HAP-1 (cell line): ENCODE measurements at regions not wholly inside any gene's neighbourhood (a gene's known extent, or its start where the extent isn't known, plus 50 kb on each side); places are given as distances from the start of the nearest gene placed in this dataset.

Source experiments
- DNase-seq, 2 experiments: peaks; one replicate each; pipeline ENCODE4 v3.0.0-alpha.2; 2016 to 2020; ENCODE audit warnings: low spot score in 2 of 2
- H3K27me3 ChIP-seq: fragments of 250-450 bp; sonication (Bioruptor Pico); 2 replicates; pipeline ENCODE4 v1.5.1; 2020; ENCODE audit warnings: low read depth, mild to moderate bottlenecking, moderate library complexity
- H3K36me3 ChIP-seq: fragments of 250-450 bp; sonication (Bioruptor Pico); replicated peaks from 2 replicates; pipeline ENCODE4 v1.5.1; 2020; ENCODE audit warnings: mild to moderate bottlenecking
- H3K4me1 ChIP-seq: fragments of 250-450 bp; sonication (Bioruptor Pico); 2 replicates; pipeline ENCODE4 v1.5.1; 2020; ENCODE audit warnings: mild to moderate bottlenecking
- H3K4me3 ChIP-seq: fragments of 250-450 bp; sonication (Bioruptor Pico); 2 replicates; pipeline ENCODE4 v1.5.1; 2020; ENCODE audit warnings: mild to moderate bottlenecking, moderate library complexity
- H3K9me3 ChIP-seq: fragments of 250-450 bp; sonication (Bioruptor Pico); 2 replicates; pipeline ENCODE4 v1.5.1; 2020; ENCODE audit warnings: mild to moderate bottlenecking, moderate library complexity
- in situ Hi-C: fragments of 300-500 bp; cut with MboI; formaldehyde crosslinking; loops from 3 replicates; pipeline ENCODE4 v1.14.3; 2020; ENCODE audit warnings: low sequenced_read_pairs, inconsistent platforms, mixed read lengths

DNA sequence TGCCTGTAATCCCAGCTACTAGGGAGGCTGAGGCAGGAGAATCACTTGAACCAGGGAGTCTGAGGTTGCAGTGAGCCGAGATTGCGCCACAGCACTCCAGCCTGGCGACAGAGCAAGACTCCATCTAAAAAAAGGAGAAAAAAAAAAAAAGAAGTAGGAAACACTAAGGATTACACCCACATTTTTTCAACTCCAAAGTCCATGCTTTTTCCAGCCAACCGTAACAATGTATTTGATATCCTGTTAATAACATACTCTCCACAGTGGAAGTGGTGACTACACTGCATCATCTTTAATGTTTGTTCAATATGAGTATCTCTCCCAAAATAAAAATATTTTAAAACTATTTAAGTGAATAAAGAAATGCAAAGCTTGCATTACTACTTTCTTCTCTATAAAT lies 481.6 kb upstream of the ACVR2A start:
- H3K27me3 ChIP-seq, result no peaks in the 10 kb centered on the region
- H3K4me3 ChIP-seq, result no peak overlapping the region
- H3K4me1 ChIP-seq, result peaks cover 20% of the 10 kb centered on the region
- DNase-seq, result no peak
- H3K36me3 ChIP-seq, result 0 out of 2 replicates have a peak, but pooled peaks cover 4% of the 10 kb centered on the region
- in situ Hi-C loops, result no loop called here
- H3K9me3 ChIP-seq, result no peaks in the 10 kb centered on the region

DNA sequence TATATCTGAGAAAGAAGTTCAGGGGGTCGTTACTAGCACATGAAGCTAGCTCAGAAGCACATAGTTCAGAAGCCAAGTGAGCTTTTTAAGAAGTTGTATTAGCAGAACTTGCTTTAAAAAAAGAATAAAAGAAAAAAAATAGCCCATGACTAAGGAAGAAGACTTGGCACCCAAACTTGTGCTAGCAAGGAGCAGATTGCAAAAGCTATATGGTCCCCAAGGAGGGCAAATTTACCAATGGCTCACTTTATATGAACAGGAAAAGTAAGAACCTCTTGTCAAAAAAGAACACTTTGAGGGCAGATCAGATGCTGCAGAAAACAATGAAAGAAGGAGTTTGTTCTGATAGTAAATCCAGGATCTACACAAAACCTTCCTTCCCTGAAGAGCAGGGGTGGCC lies 486.5 kb upstream of the ACVR2A start:
- Histone ChIP-seq H3K27me3 (no peaks in the 10 kb centered on the region), H3K9me3 (no peaks in the 10 kb centered on the region), H3K4me1 (no peaks in the 10 kb centered on the region), H3K4me3 (no peak overlapping the region), H3K36me3 (no peaks in the 10 kb centered on the region)
- no peak for DNase-seq
- in situ Hi-C loops, result no loop called here

DNA sequence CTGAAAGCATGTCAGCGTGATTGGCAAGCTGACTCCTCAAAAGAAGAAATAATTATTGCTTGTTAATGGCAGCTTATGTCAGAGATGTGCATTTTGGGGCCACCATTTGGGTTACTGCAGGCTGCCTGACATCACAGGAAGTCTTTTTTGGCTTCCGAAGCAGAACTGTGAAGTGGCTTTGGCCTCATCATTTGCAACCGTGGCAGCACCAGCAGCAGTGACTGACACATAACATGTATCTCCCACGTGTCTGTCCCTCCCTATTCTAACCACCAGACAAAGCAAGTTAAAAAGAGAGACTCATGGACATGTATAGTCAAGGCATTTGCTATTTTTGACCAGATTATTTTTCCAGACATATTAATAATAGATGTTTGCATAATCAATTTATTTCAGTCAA lies 488.7 kb upstream of the ACVR2A start:
- in situ Hi-C loops, result no loop called here
- Histone ChIP-seq H3K36me3 (no peaks in the 10 kb centered on the region), H3K9me3 (no peaks in the 10 kb centered on the region), H3K27me3 (no peaks in the 10 kb centered on the region), H3K4me1 (no peaks in the 10 kb centered on the region), H3K4me3 (no peak overlapping the region)
- DNase-seq, result no peak

GRCh38 chr2:147355706-147356105 lies 489.1 kb upstream of the ACVR2A start:
- in situ Hi-C loops, result no loop called here
- Histone ChIP-seq H3K4me1 (no peaks in the 10 kb centered on the region), H3K4me3 (no peak overlapping the region), H3K36me3 (no peaks in the 10 kb centered on the region), H3K9me3 (no peaks in the 10 kb centered on the region), H3K27me3 (no peaks in the 10 kb centered on the region)
- DNase-seq, result no peak

DNA sequence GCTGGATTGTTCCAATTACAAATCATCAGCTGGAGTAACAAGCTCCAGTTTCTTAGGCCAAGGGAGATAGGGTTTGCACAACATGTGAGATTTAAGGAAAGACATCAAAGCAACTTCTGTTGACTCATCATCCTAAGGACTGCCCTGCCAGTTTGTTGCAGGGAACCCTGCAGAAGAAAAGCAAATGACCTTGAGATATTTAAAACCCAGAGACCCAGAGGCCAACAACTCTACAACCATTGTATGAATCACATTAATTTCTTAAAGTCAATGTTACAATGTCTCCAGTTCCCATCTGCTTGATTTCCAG lies 491.8 kb upstream of the ACVR2A start:
- no peaks in the 10 kb centered on the region for H3K27me3 ChIP-seq
- in situ Hi-C loops, result no loop called here
- DNase-seq, result no peak
- H3K4me1 ChIP-seq, result peaks cover 5% of the 10 kb centered on the region
- H3K4me3 ChIP-seq, result no peak overlapping the region
- no peaks in the 10 kb centered on the region for H3K9me3 ChIP-seq
- H3K36me3 ChIP-seq, result no peaks in the 10 kb centered on the region

DNA sequence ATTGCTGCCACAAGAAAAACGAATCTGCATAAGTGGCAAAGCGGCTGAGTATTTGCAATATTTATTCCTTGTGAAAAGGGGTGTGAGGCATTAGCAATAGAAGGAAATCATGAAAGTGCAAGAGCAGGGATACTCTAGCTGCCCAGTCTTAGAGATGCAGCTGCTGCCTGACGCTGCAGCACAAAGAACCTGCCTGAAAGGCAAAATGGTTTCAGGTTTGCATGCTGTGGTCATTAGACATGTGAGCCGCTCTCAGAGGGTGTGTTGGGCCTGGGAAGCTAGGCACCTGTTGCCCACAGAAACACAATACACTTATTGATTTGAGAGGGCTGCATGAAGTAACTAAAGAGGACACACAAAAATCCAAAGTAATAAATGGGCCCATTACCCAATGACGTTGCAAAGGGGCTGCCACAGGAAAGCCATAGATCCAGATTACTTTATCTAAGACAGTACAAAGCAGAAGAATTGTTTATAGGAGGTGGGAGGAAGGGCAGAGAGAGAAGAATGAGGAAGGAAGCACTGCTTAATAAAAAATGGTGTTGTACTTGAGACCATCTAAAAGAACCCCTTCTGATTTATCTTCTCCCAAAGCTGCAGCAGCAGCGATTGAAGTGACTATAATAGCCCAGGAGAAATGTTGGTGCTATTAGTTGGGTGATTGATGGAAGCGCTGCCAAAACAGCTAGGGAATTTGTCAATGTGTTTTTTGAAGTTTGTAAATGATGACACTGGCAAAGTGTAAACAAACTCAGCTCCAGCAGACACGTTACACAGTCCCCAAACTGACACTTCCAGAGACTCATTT lies 492.4 kb upstream of the ACVR2A start:
- Histone ChIP-seq H3K27me3 (no peaks in the 10 kb centered on the region), H3K4me3 (no peak overlapping the region), H3K36me3 (no peaks in the 10 kb centered on the region), H3K4me1 (peaks cover 5% of the 10 kb centered on the region), H3K9me3 (no peaks in the 10 kb centered on the region)
- in situ Hi-C loops, result no loop called here
- DNase-seq, result no peak

GRCh38 chr2:147351784-147352183 lies 493.0 kb upstream of the ACVR2A start:
- Histone ChIP-seq H3K4me1 (peaks cover 5% of the 10 kb centered on the region), H3K36me3 (no peaks in the 10 kb centered on the region), H3K9me3 (no peaks in the 10 kb centered on the region), H3K27me3 (no peaks in the 10 kb centered on the region), H3K4me3 (no peak overlapping the region)
- in situ Hi-C loops, result no loop called here
- no peak for DNase-seq

- in situ Hi-C loops, result no loop called here
- DNase-seq, result peak in 1 of 2 experiments; percentile 18
- Histone ChIP-seq H3K36me3 (no peaks in the 10 kb centered on the region), H3K27me3 (no peaks in the 10 kb centered on the region), H3K4me1 (peaks cover 5% of the 10 kb centered on the region), H3K9me3 (peaks cover 8% of the 10 kb centered on the region; the same call in 1 of the 2 replicates), H3K4me3 (no peak overlapping the region)
Measured at GRCh38 chr2:147348931-147349555, 495.8 kb upstream of the ACVR2A start.

- in situ Hi-C loops, result no loop called here
- H3K27me3 ChIP-seq, result no peaks in the 10 kb centered on the region
- H3K4me1 ChIP-seq, result peaks cover 5% of the 10 kb centered on the region
- no peak overlapping the region for H3K4me3 ChIP-seq
- peaks cover 8% of the 10 kb centered on the region; the same call in 1 of the 2 replicates for H3K9me3 ChIP-seq
- no peaks in the 10 kb centered on the region for H3K36me3 ChIP-seq
- DNase-seq, result no peak
Measured at GRCh38 chr2:147346142-147346541, 498.7 kb upstream of the ACVR2A start.

- peaks cover 5% of the 10 kb centered on the region for H3K4me1 ChIP-seq
- peaks cover 8% of the 10 kb centered on the region; the same call in 1 of the 2 replicates for H3K9me3 ChIP-seq
- no peak for DNase-seq
- in situ Hi-C loops, result no loop called here
- H3K4me3 ChIP-seq, result no peak overlapping the region
- no peaks in the 10 kb centered on the region for H3K27me3 ChIP-seq
- H3K36me3 ChIP-seq, result no peaks in the 10 kb centered on the region
Measured at GRCh38 chr2:147345246-147345645, 499.6 kb upstream of the ACVR2A start.

GRCh38 chr2:147342329-147342728 lies 502.5 kb upstream of the ACVR2A start:
- Histone ChIP-seq H3K9me3 (peaks cover 8% of the 10 kb centered on the region; the same call in 1 of the 2 replicates), H3K4me3 (no peak overlapping the region), H3K27me3 (no peaks in the 10 kb centered on the region), H3K36me3 (no peaks in the 10 kb centered on the region), H3K4me1 (no peaks in the 10 kb centered on the region)
- DNase-seq, result no peak
- in situ Hi-C loops, result no loop called here

GRCh38 chr2:147331790-147332419 lies 512.9 kb upstream of the ACVR2A start:
- H3K36me3 ChIP-seq, result no peaks in the 10 kb centered on the region
- no peaks in the 10 kb centered on the region for H3K27me3 ChIP-seq
- in situ Hi-C loops, result no loop called here
- peak; percentile 39 to 69 for DNase-seq
- H3K4me3 ChIP-seq, result no peak overlapping the region
- no peaks in the 10 kb centered on the region for H3K9me3 ChIP-seq
- peaks cover 5% of the 10 kb centered on the region; the same call in 1 of the 2 replicates for H3K4me1 ChIP-seq

DNA sequence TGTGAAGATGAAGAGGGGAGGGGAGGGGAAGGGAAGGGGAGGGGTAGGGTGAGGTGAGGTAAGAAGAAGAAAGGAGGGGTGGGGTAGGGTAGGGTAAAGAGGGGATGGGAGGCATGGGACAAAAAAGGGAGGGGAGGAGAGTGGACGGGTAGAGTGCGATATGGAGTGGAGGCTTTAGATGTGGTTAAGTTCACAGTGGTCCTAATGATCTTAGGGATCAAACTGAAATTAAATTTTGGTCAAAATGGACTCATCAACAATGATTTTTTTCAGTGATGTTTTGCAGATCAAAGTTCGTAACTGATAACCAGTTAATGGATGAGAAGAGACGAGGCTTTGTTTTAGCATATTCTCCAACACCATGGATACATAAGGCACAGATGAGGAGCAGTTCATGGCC lies 513.9 kb upstream of the ACVR2A start:
- no peaks in the 10 kb centered on the region for H3K27me3 ChIP-seq
- DNase-seq, result no peak
- no peaks in the 10 kb centered on the region; the same call in 1 of the 2 replicates for H3K4me1 ChIP-seq
- no peaks in the 10 kb centered on the region for H3K36me3 ChIP-seq
- no peak overlapping the region for H3K4me3 ChIP-seq
- in situ Hi-C loops, result no loop called here
- no peaks in the 10 kb centered on the region for H3K9me3 ChIP-seq

DNA sequence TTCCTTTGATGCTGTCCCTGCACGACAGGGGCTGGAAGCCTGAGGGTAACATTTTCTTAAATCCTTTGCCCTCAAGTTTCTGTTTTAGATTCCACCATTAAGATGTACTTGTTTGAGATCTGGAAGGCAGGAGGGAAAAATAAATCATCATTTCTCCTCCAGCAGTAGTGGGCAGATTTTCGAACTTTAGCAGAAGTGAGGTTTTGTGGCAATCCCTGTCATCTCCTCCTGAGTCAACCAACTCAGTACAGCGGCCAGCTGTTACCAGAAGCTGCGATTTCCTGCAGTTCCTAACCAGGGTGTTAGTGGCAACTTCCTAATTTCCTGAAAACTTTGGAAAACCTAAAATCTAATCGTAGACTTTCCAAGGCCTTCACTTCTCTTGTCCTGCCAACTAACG lies 517.2 kb upstream of the ACVR2A start:
- no peaks in the 10 kb centered on the region for H3K27me3 ChIP-seq
- in situ Hi-C loops, result no loop called here
- no peak for DNase-seq
- no peaks in the 10 kb centered on the region for H3K4me1 ChIP-seq
- H3K4me3 ChIP-seq, result no peak overlapping the region
- H3K36me3 ChIP-seq, result no peaks in the 10 kb centered on the region
- no peaks in the 10 kb centered on the region for H3K9me3 ChIP-seq
